MM.1S (cell line): ENCODE measurements at regions not wholly inside any gene's neighbourhood (a gene's known extent, or its start where the extent isn't known, plus 50 kb on each side); places are given as distances from the start of the nearest gene placed in this dataset.

ENCODE experiments used
- CTCF ChIP-seq: fragments of 300-600 bp; sonication (generic); IDR thresholded peaks from 2 replicates; pipeline ENCODE4 v1.5.1; 2016; ENCODE audit warnings: antibody characterized with exemption, low read length, mixed read lengths
- EZH2 ChIP-seq: fragments of 300-600 bp; sonication (generic); optimal IDR thresholded peaks from 2 replicates; pipeline ENCODE3; 2017; ENCODE audit warnings: low read depth, mild to moderate bottlenecking, antibody characterized with exemption, low read length, mixed read lengths

DNA sequence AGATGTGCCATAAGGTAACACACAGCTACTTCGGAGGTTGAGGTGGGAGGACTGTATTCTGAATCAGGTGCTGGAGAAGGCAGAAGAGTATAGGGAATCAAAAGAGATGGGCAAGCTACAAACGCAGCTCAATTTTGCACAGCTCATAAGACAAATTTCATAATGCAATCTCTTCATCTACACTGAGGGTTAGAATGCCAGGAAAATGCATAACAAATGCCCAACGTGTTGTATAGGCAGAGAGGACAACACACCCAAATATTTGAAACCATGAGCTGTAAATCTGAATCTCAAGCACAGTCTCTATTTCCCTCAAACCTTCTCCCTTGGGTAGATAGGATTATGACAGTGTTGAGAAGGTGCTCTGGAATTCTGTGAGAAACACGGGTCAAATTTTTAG lies 263.1 kb upstream of the FOXN3 start:
- TF ChIP-seq EZH2 (no peak), CTCF (no peak)
